Stimulated activated CD4-positive, alpha-beta T cell treated with anti-CD3 and anti-CD28 coated beads, TNF-alpha, amount 100 ng/mL, for 48 hours (primary cell): ENCODE measurements at regions not wholly inside any gene's neighbourhood (a gene's known extent, or its start where the extent isn't known, plus 50 kb on each side); places are given as distances from the start of the nearest gene placed in this dataset.
"Not testable (repeated sequence)": the region's sequence is repeated elsewhere in the genome, so short reads cannot be mapped to it uniquely, and the experiment has no call there.

Experiments
- DNase-seq, 3 donors: peaks; one replicate each; pipeline ENCODE4 v3.0.0-alpha.2; 2020; ENCODE audit warnings: low read depth in 3 of 3

DNA sequence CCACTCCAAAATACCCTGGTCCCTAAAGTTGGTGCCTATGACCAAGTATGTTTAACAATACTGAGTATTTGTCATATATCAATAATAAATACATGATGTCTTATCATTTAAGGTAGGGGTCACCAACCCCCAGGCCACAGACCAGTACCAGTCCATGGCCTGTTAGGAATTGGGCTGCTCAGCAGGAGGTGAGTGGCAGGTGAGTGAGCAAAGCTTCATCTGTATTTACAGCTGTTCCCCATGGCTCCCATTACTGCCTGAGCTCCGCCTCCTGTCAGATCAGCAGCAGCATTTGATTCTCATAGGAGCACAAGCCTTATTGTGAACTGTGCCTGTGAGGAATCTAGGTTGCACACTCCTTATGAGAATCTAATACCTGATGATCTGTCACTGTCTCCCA is 126.2 kb downstream of the HNRNPD start:
- no peak for DNase-seq

DNA sequence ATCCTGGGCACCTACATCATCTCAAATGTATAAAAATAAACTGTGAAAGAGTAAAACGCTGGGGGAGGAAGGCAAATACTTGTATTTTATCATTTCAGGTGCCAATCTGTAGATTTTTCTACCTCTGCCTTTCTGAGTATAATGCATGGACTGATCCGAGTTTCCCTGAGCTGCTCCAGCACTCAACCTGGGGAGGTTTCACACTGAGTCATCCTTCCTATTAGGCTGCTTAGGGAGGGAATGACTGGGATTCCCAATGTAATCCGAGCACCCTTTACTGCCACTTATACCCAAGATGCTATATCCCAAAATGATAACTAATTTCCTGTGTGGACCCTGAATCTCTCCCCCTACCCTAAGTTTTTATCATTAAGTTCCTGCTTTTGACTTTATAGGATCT is 126.6 kb downstream of the HNRNPD start:
- no peak for DNase-seq

GRCh38 chr4:82241534-82241933 is 132.3 kb downstream of the HNRNPD start:
- no peak for DNase-seq

DNA sequence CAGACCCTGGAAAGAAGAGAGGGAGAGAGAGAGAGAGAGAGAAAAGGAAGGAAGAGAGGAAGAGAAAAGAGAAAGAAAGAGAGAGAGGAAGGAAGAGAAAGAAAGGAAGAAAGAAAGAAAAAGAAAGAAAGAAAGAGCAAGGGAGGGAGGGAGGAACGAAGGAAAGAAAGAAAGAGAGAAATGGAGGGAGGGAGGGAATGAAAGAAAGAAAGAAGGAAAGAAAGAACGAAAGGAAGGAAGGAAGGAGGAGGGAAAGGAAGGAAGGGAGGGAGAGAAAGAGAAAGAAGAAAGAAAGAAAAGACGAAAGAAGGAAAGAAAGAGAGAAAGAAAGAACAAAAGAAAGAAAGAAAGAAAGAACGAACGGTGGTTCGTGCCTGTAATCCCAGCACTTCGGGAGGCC is 133.4 kb downstream of the HNRNPD start:
- DNase-seq = no peak

GRCh38 chr4:82237142-82237541 is 136.6 kb downstream of the HNRNPD start:
- DNase-seq = not testable (repeated sequence)

- DNase-seq = no peak
These were observed 138.4 kb downstream of the HNRNPD start for GRCh38 chr4:82235346-82235745.

DNA sequence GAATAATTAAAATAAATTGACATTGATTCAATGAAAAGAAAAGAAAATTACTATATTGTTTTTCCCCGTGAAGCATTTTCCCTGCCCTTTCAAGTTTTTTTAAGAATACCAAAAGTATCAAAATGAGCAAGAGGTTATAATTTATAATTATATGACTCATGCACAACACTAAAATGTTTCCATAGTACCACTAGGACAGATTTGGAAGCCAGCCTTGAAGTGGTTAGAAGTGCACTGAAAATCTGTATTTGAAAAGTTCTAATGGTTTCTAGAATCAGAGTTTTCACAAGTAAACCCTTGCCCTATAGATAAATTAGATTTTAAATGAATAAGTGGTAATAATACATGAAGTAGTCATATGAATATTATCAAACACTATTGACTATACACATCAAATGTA is 140.9 kb downstream of the HNRNPD start:
- no peak for DNase-seq

DNA sequence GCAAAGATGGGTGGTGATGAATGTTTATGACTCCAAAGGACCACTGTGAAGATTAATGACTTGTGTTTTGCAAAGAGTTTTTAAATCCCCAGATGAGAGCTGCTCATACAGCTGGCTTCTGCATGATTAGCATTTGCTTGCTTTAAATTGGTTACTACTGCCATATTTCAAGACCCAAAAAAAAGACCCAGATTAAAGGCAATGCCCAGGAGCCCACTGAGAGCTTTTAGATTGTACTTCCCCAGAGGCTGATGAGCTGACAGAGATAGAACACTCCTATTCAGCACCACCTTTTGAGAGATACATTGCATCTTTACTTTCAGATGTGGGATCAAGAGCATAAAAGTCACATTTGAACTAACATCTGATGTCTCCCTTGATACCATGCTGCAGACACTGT is 142.0 kb downstream of the HNRNPD start:
- DNase-seq = no peak

DNA sequence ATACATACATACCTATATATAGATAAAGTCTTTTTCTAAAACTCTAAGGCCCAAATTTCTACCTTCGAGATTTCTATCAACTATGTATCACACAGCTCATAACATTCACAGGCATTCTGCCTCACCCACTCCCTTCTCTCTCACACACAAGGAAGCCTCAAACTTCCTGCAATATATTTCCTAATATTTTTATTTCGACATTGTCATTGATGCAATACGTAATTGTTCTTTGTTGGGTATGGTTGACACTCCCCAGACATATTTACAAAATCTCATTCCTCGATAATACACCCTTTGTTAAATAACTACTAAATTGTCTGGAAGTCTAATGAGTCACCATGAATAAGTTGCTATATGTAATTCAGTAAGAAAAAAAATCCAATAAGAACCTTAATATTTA is 143.5 kb downstream of the HNRNPD start:
- DNase-seq = no peak

GRCh38 chr4:82225030-82225429 is 148.8 kb downstream of the HNRNPD start:
- DNase-seq = no peak

- no peak for DNase-seq
These were observed 150.1 kb downstream of the HNRNPD start for GRCh38 chr4:82223715-82224114.

- no peak for DNase-seq
These were observed 154.4 kb downstream of the HNRNPD start for GRCh38 chr4:82219346-82219745.

DNA sequence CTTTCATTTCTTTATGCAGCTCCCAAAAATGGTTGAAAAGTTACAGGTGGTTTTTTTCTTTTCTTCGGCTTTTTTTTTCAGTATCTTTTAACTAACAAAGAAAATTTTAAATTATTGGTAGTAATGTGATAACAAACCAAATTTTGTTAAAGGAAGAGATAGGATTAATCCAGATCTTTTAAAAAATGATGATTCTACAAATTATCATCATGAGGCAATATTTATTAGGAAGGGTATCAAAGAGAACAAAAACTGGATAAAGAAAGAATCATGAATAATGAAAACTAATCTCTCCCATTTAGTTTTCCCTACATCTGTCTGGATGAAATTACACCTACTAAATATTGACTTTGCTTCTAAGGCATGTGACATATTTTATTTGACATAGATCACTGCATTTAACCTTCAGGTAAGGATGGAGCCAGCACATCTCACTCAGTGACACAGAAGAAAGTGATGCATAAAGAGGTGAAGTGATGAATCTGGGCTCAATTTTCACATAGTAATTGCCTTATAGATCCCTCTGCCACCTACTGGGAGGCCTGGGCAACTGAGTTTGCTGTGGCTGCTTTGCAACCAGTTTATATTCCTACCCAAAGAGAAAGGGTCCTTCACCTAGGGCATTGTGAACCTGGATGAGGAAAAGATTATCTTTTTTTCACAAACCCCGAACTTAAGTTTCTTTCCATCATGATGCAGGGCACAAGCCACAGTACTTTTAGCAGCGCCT is 155.6 kb downstream of the HNRNPD start:
- no peak for DNase-seq

GRCh38 chr4:82216219-82216618 is 157.6 kb downstream of the HNRNPD start:
- DNase-seq = no peak

GRCh38 chr4:82215800-82216199 is 158.0 kb downstream of the HNRNPD start:
- no peak for DNase-seq

- no peak for DNase-seq
These were observed 158.8 kb downstream of the HNRNPD start for GRCh38 chr4:82215039-82215438.

GRCh38 chr4:82213485-82214417 is 160.0 kb downstream of the HNRNPD start:
- DNase-seq = no peak

DNA sequence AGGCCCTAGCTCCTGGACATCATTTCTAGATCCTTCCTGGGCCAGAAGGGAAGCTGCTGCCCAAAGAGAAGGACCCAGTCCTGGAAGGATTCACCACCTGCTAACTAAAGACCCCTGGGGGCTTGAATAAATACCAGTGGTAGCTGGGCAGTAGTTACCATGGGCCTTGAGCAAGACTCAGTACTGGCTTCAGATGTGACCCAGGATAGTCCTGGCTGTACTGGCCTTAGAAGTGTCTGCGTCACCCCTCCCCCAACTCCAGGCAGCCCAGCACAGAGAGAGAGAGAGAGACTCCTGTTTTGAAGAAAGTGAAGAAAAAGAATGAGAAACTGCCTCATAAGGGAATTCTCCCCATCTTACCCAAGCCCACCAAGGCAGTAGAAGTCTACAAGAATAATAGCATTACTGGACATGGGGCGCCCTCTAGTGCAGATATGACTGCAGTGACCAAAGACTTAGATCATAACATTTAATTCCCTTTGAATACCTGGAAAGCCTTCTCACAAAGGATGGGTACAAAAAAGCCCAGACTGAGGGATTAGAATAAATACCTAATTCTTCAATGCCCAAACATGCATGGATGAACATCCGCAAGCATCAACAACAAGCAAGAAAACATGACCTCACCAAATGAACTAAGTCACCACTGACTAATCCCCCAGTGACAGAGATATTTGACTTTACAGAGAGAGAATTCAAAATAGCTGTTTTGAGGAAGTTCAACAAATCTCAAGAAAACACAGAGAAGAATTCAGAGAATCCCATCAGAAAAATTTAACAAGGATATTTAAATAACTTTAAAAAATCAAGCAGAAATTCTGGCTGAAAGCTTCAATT is 171.8 kb downstream of the HNRNPD start:
- peak; percentile 12 to 28 (median 24) for DNase-seq

DNA sequence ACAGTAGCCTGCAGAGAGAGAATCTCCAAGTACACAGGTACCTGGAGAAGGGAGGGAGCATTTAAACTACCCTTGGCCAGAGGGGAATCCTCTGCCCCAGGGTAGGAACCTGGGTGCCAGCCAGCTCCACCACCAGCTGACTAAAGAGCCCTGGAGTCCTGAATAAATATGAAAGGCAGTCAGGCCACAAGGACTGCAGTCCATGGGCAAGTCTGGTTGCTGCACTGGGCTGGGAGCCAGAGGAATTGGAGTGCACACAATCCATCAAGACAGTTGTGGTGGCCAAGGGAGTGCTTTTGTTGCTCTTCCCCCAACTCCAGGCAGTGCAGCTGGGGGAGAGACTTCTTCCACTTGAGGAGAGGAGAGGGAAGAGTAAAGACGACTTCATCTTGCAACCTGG is 172.5 kb downstream of the HNRNPD start:
- DNase-seq = no peak

DNA sequence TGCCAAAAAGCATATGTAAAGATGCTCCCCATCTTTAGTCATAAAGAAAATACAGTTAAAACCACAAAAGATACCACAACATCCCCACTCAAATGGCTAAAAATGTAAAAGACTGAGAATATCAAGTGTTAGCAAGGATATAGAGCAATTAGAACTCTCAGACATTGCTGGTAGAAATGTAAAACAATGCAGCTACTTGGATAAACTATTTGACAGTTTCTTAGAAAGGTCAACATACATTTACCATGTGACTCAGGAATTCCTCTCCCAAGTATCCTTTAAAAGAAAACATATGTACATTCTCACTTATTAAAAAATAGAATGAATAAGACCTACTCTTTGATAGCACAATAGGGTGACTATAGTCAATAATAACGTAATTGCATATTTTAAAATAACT is 173.7 kb downstream of the HNRNPD start:
- no peak for DNase-seq

GRCh38 chr4:82194329-82194728 is 179.5 kb downstream of the HNRNPD start:
- no peak for DNase-seq

GRCh38 chr4:82192017-82192673 is 181.6 kb downstream of the HNRNPD start:
- DNase-seq = no peak
